Cerebellar cortex (tissue), 1 donor: ENCODE measurements at regions not wholly inside any gene's neighbourhood (a gene's known extent, or its start where the extent isn't known, plus 50 kb on each side); places are given as distances from the start of the nearest gene placed in this dataset.

Source experiments
- DNase-seq: peaks from one replicate; pipeline ENCODE4 v3.0.0-alpha.2; 2015; ENCODE audit warnings: low spot score

DNA sequence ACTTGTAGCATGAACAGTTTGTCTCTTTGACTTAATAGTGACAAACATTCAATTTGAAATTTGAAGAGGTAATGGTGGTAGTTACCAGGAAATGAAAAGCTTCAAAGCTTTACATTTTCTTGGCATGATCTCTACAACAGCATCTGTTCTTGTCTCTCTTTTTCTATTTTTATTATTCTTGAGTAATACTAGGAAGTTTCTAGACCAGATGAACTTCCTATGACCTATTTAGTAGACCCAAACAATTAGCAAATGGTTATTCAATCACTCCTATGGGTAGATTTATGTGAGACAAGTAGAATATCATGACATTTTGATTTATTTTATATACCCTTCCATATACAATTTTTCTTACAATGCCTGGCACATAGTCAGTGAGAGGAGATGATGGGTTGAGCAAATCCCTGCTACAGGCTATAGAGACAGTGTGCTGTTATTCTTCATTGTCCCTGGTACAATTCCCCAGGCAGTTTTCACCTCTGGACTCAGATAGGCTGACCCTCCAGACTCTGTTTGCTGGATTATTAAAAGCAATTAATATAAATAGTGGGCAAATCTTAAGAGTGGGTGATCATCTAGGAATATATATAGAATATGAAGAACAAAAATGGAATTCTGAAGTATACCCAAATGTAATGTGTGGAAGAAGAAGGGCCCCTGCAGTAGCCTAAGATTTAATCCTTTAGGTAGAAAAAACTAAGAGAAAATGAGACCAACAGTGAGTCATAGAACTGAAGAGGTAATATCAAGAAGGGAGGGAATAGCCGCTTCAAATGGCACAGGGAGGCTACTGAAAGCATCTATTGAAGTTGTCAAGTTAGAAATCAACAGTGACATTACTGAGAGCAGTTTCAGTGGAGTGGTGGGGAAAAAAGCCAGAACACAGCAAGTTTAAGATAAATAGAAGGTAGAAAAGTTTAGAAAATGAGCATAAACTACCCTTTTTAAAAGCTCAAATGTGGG lies 512.0 kb downstream of the FOXG1 start:
- no peak for DNase-seq

DNA sequence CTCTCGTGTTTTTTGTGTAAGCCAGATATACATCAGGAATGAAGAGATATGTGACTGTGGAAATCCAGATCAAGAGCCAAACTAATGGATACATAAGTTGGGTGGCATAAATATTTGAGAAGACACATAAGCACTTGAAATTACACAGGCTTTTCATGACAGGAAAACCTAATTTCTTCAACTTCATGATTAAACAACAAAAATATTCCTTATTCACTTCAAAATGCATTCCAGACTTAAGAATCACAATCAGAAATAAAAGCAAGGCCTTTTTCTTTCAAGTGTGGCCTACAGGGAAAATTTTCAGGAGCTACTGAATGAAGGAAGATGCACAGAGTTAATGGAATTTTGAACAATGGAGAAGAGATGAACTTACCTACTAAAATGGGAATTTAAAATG lies 515.6 kb downstream of the FOXG1 start:
- DNase-seq: no peak

DNA sequence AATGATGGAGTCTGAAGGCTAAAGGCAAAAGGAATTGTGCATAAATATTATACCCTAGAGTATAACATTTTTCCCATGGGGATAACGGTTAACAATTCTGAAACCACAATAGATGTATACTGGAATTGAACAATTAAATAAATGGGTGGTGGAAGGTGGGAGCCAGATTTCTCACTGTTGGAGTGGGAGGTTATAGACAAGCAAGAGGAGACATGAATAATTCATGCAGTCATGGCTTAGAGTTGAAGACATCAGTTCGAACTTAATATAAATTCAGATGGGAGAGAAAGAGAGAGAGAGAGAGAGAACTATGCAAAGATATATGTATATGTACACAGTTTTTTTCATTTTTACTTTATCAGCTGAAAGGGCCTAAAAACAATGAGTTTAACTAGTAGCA lies 523.9 kb downstream of the FOXG1 start:
- DNase-seq: no peak

DNA sequence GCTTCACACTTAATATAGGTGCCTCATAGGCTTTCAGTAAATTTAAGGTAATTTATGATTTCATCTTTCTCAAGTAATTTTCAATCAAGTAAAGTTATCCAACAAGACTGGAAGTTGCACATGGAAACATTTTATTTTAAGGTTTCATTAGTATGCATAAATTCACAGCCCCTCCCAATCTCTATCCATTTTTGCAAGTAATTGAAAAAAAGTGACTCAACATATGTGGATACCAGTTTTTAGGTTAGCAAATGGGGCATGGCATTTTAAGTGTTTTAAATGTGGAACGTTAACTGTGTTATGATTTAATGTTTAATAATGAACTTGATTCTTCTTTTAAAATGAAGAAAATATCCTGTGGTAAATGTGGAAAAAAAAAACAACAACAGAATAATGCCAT lies 532.8 kb downstream of the FOXG1 start:
- no peak for DNase-seq

DNA sequence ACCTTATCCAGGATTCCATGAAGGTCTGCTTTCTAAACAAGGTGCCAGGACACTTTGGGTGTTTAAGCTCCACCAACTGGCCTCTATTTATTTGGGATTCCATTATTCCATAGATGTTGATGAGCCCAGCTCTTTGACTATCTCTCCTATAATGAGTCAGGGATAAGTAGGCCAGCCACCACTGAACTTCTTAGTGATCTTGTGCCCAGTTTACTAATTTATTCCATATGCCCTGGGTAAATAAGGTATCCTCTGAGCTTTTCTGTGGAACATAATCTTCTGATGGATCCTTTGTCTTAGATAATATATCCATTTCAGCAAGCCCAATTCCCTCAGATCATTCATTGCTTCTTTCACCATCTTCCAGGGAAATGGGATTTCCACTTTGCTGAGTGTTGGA lies 535.0 kb downstream of the FOXG1 start:
- no peak for DNase-seq

DNA sequence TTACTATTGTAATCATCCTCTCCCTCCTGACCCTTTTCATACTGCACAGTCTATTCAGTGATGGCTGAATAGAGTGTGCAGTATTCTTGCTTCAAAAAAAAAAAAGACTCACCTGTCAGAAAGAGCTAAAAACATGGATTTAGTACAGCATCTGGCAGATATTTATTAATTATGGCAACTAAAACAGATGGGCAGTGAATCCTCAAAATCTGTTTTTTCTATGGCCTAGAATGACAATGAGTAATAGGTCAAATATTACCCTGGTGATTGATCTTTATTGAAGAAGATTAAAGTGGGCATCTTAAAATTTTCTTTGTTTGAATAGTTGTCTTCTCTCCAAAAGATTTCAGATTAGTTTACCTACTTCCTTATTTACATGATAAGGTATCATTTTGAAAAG lies 543.6 kb downstream of the FOXG1 start:
- DNase-seq: no peak

DNA sequence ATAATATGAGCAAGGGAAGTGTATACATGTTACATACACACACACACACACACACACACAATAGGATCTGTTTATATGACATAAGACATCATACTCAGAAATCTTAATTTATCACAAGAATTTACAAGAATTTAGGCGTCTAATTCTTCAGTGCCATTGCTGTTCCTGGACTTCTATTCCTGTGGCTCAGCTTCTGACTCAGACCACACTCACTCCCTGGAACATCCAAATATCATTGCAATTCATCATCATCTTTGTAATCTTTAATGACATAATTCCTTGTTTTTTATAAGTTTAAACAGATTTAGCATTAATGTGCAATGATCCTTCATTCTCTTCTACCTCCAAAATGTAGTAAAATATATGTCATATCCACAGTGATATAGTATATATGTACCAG lies 544.2 kb downstream of the FOXG1 start:
- no peak for DNase-seq

DNA sequence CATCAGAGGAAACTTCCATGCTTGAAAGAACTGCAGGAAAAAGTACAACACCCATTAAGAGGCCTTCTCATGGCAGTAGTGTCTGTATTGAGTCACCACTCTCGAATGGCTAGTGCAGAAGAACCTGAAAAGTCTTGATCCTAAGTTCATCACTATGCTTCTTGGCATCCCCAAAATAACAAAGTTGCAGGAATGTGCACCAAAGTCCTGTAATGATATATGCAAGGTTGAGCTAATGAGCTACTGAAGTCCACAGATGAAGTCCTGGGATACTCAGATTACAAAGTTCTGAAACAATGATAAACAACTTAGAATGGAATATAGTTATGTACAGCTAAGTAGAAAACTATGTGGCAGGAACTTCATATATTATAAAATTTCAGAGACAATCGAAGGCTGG lies 545.4 kb downstream of the FOXG1 start:
- DNase-seq: no peak

DNA sequence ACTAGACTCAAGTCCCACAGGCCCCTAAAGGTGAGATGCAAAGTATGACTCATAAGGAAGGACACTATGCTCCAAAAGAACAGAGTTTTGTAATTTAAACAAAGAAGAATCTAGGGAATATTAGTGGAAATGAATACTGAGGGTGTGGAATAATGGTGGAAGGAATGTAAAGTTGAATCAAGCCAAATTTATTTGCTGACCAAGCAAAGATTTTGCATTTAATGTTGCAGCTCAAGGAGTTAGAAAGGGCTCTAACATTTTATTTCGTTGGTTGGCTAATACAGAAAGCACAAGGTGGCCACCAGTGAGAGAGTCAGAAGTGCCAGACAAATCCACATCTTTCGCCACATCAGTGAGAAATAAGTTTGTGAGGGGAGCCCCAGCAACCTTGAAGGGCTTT lies 550.3 kb downstream of the FOXG1 start:
- no peak for DNase-seq

DNA sequence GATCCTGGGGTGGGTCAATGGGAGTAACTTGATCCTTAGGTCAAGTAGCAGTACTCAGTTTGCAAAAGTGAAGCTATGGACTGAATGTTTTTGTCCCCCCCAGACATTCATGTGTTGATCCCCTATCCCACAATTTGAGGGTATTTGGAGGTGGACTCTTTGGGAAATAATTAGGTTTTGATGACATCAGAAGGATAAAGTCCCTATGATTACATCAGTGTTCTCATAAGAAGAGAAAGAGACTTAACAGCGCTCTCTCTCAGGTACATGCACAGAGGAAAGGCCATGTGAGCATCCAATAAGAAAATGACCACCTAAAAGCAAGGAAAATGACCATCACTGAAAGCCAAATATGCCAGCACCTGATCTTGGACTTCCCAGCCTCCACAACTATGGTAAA lies 550.8 kb downstream of the FOXG1 start:
- no peak for DNase-seq

DNA sequence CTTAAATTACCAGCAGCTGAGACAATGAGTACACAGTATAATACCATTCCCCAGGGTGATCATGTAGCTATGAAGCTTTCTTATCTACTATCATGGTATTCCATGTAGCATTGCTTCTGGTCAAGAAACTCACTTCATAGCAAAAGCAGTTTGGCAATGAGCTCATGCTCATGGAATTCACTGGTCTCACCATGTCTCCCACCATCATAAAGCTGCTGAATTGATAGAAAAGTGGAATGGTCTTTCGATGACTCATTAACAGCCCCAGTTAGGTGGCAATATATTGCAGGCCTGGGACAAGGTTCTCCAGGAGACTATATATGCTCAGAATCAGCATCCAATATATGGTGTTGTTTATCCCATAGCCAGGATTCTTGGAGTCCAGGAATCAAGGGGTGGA lies 553.7 kb downstream of the FOXG1 start:
- DNase-seq: no peak

DNA sequence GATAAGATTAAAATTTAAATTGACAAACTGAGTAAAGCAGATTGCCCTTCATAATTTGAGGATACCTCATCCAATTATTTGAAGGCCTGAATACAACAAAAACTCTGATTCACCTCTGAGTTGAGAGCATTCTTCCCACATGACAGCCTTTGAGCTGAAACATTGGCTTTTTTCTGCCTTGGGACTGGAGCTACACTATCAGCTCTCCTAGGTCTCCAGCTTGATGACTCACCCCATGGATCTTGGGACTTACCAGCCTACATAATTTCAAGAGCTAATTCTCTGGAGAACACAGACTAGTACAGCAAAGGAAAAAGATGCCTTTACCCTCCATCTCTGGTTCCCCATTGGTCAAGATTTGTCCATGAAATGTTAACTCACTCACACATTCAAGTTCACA lies 555.1 kb downstream of the FOXG1 start:
- DNase-seq: no peak

DNA sequence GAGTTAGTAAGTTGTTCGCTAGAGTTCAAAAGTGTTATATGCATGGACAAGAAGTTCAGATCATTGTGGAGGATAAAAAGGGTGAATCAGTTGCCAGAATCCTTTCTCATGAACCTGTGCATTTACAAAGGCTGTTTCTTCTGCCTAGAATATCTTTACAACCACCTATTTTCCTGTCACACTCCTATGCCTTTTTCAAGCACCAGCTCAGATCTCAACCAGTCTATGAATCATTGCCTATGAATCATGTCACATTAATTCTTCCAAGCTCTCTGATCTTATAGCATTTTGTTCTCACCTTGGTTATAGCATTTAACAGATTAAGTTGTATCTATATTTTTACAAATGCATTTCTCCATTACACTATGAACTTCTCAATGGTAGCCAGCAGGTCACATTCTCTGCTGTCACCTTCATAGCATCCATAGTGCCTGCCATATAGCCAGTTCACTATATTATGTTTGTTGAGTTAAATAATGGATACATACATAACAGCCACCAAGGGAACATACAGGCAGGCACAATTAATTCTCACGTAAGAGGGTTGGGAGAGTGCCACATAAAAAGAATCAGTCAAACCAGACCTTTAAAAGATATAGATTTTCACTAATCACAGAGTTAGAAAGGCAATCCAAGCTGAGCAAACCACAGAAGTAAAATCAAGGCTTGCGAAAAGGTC lies 573.0 kb downstream of the FOXG1 start:
- no peak for DNase-seq

DNA sequence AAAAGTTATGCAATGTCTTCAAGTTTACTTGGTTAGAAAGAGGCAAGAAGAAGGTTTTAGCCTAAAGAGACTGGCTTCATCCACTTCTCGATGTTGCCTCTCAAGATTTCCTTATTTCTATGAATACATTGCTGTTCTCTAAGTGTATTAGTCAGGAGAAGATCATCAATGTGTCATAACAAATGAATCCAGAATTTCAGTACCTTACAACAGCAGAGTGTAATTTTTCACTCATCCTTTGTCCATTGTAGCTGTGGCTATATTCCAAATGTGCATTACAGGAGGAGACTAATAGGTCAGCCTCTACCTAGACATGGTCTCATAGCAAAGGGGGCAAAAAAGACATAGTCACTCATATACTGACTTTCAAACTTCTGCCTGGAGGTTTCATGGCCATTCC lies 579.1 kb downstream of the PRKD1 start:
- no peak for DNase-seq

DNA sequence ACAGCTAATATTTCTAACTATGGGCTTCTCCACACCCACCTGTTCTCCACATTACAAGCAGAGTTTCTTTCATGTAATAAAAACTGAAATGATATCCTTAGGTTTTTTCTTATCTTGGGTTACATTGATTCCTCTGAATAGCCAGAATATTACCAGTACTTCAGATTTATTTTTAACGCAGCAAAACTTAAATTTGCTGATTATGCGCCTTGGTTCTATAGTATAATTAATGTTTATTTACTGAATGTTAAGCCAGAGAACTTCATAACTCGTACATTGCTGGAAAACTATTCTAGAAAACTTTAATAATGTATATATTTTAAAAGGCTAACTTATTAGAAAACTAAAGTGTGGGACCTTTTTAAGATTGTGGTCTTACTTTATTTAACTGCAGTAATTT lies 577.2 kb downstream of the PRKD1 start:
- DNase-seq: no peak

DNA sequence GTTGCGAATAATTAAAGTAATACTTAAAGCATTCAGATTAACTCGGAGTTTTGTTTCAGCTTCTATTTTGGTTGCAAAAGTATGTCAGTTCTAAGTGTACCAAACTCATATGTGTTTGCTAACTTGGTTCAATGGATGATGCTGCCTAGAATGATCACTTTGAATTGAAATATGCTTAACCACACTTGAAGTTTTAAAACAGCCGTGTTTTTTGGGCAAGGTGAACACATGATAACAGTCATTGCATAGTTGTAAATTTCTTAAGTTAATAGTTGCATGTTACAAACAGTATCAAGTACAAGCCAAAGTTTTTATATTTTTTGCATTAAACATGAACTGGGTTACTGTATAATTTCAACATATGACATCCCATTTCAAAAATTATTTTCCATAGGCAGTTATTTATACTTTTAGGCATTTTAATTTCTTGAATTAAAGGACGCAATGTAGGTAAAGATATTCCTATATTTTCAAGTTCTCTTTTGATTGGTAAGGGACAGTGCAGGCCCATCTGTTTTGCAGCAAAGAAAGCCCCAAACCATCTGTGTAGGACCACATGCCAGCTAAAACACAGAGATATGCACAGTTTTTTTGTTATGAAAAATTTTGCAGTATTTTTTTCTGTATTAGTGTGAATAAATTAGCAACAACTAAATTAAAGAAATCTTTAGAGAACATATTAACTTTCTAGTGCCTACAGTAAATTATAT lies 575.5 kb downstream of the PRKD1 start:
- DNase-seq: no peak

DNA sequence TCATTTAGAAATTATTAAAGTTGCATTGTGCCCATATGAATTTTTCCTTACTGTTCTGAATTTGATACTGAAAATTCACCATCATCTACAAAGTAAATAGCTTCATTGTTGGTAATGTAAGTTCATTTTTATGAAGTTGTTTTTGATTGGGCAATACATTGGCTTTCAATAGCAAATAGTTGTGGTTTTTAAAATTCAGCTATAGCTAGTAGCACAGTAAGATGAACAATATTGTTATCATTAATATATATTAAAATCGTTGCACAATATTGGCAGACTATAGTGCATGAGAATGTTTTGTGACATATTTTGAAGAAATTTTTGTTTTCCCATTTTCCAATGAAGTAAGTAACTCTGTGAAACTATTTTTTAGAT lies 575.0 kb downstream of the PRKD1 start:
- no peak for DNase-seq

DNA sequence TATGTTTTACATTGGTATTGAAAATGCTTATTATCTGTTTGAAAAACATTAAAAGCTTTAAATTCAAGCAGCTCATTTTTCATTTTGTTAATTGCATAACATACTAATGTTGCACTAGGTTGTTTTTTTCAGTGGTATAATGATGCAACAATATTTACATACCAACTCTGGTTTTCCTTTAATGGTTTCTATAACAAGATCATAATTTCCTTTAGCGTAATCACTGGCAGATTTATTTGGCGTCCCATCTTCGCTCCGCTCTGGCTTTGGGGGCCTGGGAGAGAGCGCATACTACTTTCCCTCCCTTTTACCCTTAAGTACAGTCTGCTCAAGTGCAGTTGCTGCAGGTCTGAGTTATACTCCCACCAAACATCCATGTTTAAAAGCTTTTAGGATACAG lies 574.1 kb downstream of the PRKD1 start:
- DNase-seq: no peak

DNA sequence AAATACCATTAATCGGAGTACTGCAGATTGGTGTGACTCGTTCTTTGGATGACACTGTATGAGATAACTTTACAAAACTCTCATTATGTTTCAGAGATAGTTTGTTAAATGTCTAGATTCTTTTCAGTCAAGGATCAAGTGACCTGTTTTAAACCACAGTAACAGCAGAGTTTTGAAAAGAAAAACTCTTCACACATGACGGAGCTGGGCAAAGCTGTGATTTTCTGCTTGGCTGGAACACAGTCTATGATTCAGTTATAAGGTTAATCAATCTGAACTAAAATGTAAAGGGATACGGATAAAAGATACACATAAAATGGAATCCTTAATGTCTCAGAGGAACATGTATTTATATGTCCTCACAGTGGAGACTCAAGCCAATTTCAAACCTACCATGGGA lies 573.2 kb downstream of the PRKD1 start:
- DNase-seq: no peak

DNA sequence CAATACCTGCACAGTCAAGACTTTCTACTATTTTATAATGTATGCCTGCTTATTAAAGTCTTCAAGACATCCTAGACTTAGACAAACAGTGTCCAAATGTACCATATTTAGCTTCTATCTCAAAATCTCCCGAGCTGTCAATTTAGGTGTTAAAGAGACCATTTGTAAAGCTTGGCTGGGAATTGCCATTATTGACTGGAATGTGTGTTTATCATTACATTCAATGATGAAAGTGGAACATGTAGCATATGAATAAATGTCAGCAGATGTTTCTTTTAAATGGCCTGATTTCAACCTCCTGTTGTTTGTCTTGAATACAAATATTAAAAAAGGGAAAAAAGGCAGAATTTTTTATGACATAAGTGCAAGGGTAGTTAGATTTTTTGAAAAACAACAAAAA lies 572.3 kb downstream of the PRKD1 start:
- no peak for DNase-seq

DNA sequence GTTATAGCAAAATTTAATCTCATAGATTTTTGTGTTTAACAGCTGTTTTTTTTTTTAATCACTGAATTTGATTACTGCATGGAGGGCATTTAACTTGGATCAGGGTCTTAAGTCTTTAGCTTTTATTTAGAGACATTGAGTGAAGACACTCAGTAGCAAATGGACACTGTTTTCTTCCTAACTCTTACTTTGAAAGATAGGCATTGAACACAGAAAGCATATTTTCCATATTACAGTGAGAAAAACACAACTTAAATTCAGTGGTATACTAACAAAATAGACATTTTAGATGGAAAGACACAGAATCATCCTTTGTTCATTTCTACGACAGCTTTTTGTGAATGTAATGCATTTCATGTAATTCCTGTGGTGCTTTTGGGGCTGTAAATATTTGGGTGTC lies 571.8 kb downstream of the PRKD1 start:
- DNase-seq: no peak

DNA sequence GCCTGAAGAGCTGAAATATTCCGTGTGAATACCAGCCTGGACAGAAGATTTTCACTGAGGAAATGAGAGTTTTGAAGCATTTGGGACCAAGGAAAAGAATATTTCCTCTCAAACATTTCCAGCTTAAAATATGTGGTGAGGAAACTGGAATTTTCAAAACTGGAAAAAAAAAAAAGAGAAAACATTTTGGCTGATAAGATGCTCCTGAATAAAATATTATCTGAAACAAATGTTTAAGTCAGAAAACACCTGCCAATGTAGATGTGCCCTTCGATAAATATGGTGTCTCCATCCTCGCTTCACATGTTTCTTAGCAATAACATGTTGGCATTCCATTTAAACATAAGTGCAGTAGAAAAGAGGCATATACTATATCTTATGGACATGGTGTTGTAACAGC lies 567.0 kb downstream of the PRKD1 start:
- DNase-seq: no peak

DNA sequence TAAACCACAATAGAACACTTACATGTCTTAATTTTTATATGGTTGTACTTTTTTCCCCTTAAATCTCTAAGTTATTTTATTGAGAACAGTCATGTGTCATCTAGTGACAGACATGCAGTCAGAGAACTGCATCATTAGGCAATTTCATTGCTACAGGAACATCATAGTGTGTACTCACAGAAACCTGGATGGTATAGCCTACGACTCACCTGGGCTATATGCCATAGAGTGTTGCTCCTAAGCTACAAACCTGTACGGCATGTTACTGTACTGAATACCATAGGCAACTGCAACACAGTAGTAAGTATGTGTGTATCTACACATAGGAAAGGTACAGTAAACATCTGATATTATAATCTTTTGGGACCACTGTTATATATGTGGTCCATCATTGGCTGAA lies 557.6 kb downstream of the PRKD1 start:
- no peak for DNase-seq
